ENCODE measurements at regions not wholly inside any gene's neighbourhood (a gene's known extent, or its start where the extent isn't known, plus 50 kb on each side); places are given as distances from the start of the nearest gene placed in this dataset.

GRCh38 chr21:38982804-38983203, 177.1 kb downstream of the ETS2 start:
- DNase-seq (ENCODE audit: low spot score): no peak
- H3K4me3 ChIP-seq (ENCODE audit: low read depth in 1 of 3, low read length in 3 of 3): no peak overlapping the region
- H3K27me3 ChIP-seq (ENCODE audit: control insufficient read depth in 4 of 4, insufficient read depth in 4 of 4, low read length in 3 of 4): no peaks in the 10 kb centered on the region
- WGBS: 96% methylated on average over 11 of the region's 11 CpGs
- H3K9ac ChIP-seq (ENCODE audit: low read depth in 1 of 2, low read length in 2 of 2): no peak overlapping the region
- no peak for TF ChIP-seq RAD21 (IDR thresholded peaks at IDR 0.05)
- no peak for TF ChIP-seq MAX (IDR thresholded peaks at IDR 0.05)
- TF ChIP-seq HNF4A (conservative IDR thresholded peaks at IDR 0.05): no peak
- no peak for TF ChIP-seq NR2F2 (IDR thresholded peaks at IDR 0.05)
- no peak for TF ChIP-seq ZBTB33 (IDR thresholded peaks at IDR 0.05)
- no peak for TF ChIP-seq REST (IDR thresholded peaks at IDR 0.05)
- TF ChIP-seq JUND (IDR thresholded peaks at IDR 0.05): no peak
- no peak for TF ChIP-seq FOXA2 (IDR thresholded peaks at IDR 0.05)
- TF ChIP-seq HNF4G (IDR thresholded peaks at IDR 0.05): no peak
- no peak for TF ChIP-seq GABPA (IDR thresholded peaks at IDR 0.05 in 1 of 2, conservative IDR thresholded peaks at IDR 0.05 in 1 of 2)
- no peak for TF ChIP-seq ATF3 (IDR thresholded peaks at IDR 0.05)
- no peak for TF ChIP-seq CTCF (IDR thresholded peaks at IDR 0.05; ENCODE audit: low read depth, low read length, missing input control)
- TF ChIP-seq SP1 (IDR thresholded peaks at IDR 0.05): no peak
- TF ChIP-seq FOXA1 (IDR thresholded peaks at IDR 0.05): no peak
- TF ChIP-seq EGR1 (IDR thresholded peaks at IDR 0.05; ENCODE audit: low read depth in 2 of 2): no peak
- no peak for TF ChIP-seq RXRA (IDR thresholded peaks at IDR 0.05)
- TF ChIP-seq TAF1 (conservative IDR thresholded peaks at IDR 0.05): no peak
- no peak for TF ChIP-seq YY1 (IDR thresholded peaks at IDR 0.05)
- no peaks in the 10 kb centered on the region for H3K9me3 ChIP-seq (ENCODE audit: control insufficient read depth in 4 of 4, low read length in 3 of 4)
- peaks cover 0 to 1% (median 0%) of the 10 kb centered on the region in 4 donors for H3K4me1 ChIP-seq (ENCODE audit: control insufficient read depth in 4 of 4, insufficient read depth in 4 of 4, low read length in 3 of 4)
- no peaks in the 10 kb centered on the region for H3K36me3 ChIP-seq (ENCODE audit: control insufficient read depth in 4 of 4, insufficient read depth in 3 of 4, low read depth in 1 of 4, low read length in 3 of 4)
- H3K27ac ChIP-seq (ENCODE audit: low read depth in 1 of 2, low read length in 2 of 2): no peak overlapping the region
